Limb (tissue), 2 donors: ENCODE measurements at regions not wholly inside any gene's neighbourhood (a gene's known extent, or its start where the extent isn't known, plus 50 kb on each side); places are given as distances from the start of the nearest gene placed in this dataset.
A peak's percentile ranks its signal among the peaks of the same experiment; 100 is the strongest.
"Not testable (repeated sequence)": the region's sequence is repeated elsewhere in the genome, so short reads cannot be mapped to it uniquely, and the experiment has no call there.

Source experiments
- DNase-seq, 2 donors: peaks; one replicate each; pipeline ENCODE4 v3.0.0-alpha.2; 2016; ENCODE audit errors: extremely low spot score in 2 of 2

GRCh38 chr7:55261386-55261770 lies 103.8 kb upstream of the LANCL2 start:
- DNase-seq = no peak

GRCh38 chr7:55265328-55265727 lies 99.8 kb upstream of the LANCL2 start:
- not testable (repeated sequence) for DNase-seq

- DNase-seq = no peak
Measured at GRCh38 chr7:55265836-55266642, 99.1 kb upstream of the LANCL2 start.

GRCh38 chr7:55271069-55271626 lies 94.0 kb upstream of the LANCL2 start:
- DNase-seq = no peak

GRCh38 chr7:55271661-55272060 lies 93.5 kb upstream of the LANCL2 start:
- DNase-seq = no peak

- DNase-seq = no peak
Measured at GRCh38 chr7:55272328-55272727, 92.8 kb upstream of the LANCL2 start.

- no peak for DNase-seq
Measured at GRCh38 chr7:55273186-55273980, 91.8 kb upstream of the LANCL2 start.

GRCh38 chr7:55274156-55274555 lies 91.0 kb upstream of the LANCL2 start:
- DNase-seq = no peak

GRCh38 chr7:55275291-55276200 lies 89.6 kb upstream of the LANCL2 start:
- DNase-seq = no peak

- DNase-seq = no peak
Measured at GRCh38 chr7:55276572-55277295, 88.4 kb upstream of the LANCL2 start.

- no peak for DNase-seq
Measured at GRCh38 chr7:55277916-55278315, 87.2 kb upstream of the LANCL2 start.

GRCh38 chr7:55278321-55278720 lies 86.8 kb upstream of the LANCL2 start:
- DNase-seq = no peak

- DNase-seq = no peak
Measured at GRCh38 chr7:55279080-55279845, 85.9 kb upstream of the LANCL2 start.

- DNase-seq = peak; percentile 76 to 82
Measured at GRCh38 chr7:55280031-55280454, 85.1 kb upstream of the LANCL2 start.

- DNase-seq = no peak
Measured at GRCh38 chr7:55285665-55286064, 79.5 kb upstream of the LANCL2 start.

- DNase-seq = no peak
Measured at GRCh38 chr7:55286666-55287065, 78.5 kb upstream of the LANCL2 start.

- DNase-seq = no peak
Measured at GRCh38 chr7:55288070-55288824, 76.9 kb upstream of the LANCL2 start.

GRCh38 chr7:55296070-55296469 lies 69.1 kb upstream of the LANCL2 start:
- DNase-seq = no peak

- DNase-seq = no peak
Measured at GRCh38 chr7:55299273-55299967, 65.7 kb upstream of the LANCL2 start.
